HCT116 (cell line): ENCODE measurements at regions not wholly inside any gene's neighbourhood (a gene's known extent, or its start where the extent isn't known, plus 50 kb on each side); places are given as distances from the start of the nearest gene placed in this dataset.

Source experiments
- EZH2 ChIP-seq: fragments of 200-600 bp; sonication (generic); IDR thresholded peaks from 2 replicates; pipeline ENCODE4 v1.6.1; 2017; ENCODE audit warnings: antibody characterized with exemption, mixed run types
- JUND ChIP-seq: IDR thresholded peaks from 2 replicates; pipeline ENCODE4 v1.6.1; 2012
- POLR2A ChIP-seq: IDR thresholded peaks from 2 replicates; pipeline ENCODE4 v1.7.0; 2011; ENCODE audit warnings: borderline replicate concordance; ENCODE audit not compliant: insufficient read depth, insufficient read length; ENCODE audit errors: extremely low read depth
- POLR2AphosphoS5 ChIP-seq: IDR thresholded peaks from 2 replicates; pipeline ENCODE4 v1.6.1; 2011; ENCODE audit warnings: mild to moderate bottlenecking, low read depth, low read length, moderate library complexity
- RAD21 ChIP-seq: IDR thresholded peaks from 2 replicates; pipeline ENCODE4 v1.6.1; 2012; ENCODE audit warnings: low read depth, mild to moderate bottlenecking
- SIN3A ChIP-seq: IDR thresholded peaks from 2 replicates; pipeline ENCODE4 v1.6.1; 2012; ENCODE audit warnings: low read depth
- TF ChIP-seq, protein P1 (sequence below), 3 experiments: fragments of 200-600 bp in 1 of 3; sonication (generic) in 1 of 3; IDR thresholded peaks in 2 of 3; conservative IDR thresholded peaks in 1 of 3; 2 replicates each; pipeline ENCODE4 v1.5.1; 2012 to 2017; ENCODE audit warnings: low read depth in 2 of 3, low read length in 2 of 3, antibody characterized with exemption in 1 of 3, borderline replicate concordance in 1 of 3, control low read depth in 1 of 3, mild to moderate bottlenecking in 1 of 3, mixed read lengths in 1 of 3, mixed run types in 1 of 3, moderate library complexity in 1 of 3; ENCODE audit not compliant: insufficient read depth in 1 of 3
- TF ChIP-seq, protein P2 (sequence below): IDR thresholded peaks from 2 replicates; pipeline ENCODE4 v1.6.1; 2012
- TF ChIP-seq, protein P3 (sequence below): IDR thresholded peaks from 2 replicates; pipeline ENCODE4 v1.6.1; 2012
- TF ChIP-seq, protein P4 (sequence below): IDR thresholded peaks from 2 replicates; pipeline ENCODE4 v1.6.1; 2011; ENCODE audit warnings: mild to moderate bottlenecking, low read length, moderate library complexity; ENCODE audit not compliant: insufficient replicate concordance; ENCODE audit errors: extremely low read depth

DNA sequence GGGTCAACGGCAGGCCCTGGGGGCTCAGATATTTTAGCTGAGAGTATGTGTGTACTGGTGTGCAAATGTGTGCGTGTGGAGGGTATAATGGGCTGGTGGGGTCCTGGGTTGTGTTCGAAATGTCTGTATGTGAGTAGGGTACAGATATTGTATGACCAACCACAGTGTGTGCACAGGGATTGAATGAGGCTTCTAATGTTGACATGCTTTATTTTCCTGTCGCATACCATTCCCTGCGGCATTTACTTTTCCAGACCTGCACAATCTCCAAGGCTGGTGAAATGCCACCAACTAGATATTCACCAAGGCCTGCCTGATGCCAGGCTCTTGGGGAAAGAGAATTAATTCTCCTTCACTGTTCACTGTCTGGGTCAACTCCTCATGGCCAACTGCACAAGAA is 441.4 kb upstream of the SULF2 start:
- TF ChIP-seq, protein P1, sequence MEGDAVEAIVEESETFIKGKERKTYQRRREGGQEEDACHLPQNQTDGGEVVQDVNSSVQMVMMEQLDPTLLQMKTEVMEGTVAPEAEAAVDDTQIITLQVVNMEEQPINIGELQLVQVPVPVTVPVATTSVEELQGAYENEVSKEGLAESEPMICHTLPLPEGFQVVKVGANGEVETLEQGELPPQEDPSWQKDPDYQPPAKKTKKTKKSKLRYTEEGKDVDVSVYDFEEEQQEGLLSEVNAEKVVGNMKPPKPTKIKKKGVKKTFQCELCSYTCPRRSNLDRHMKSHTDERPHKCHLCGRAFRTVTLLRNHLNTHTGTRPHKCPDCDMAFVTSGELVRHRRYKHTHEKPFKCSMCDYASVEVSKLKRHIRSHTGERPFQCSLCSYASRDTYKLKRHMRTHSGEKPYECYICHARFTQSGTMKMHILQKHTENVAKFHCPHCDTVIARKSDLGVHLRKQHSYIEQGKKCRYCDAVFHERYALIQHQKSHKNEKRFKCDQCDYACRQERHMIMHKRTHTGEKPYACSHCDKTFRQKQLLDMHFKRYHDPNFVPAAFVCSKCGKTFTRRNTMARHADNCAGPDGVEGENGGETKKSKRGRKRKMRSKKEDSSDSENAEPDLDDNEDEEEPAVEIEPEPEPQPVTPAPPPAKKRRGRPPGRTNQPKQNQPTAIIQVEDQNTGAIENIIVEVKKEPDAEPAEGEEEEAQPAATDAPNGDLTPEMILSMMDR (IDR thresholded peaks at IDR 0.05 in 2 of 3, conservative IDR thresholded peaks at IDR 0.05 in 1 of 3; ENCODE audit: borderline replicate concordance in 1 of 3, insufficient read depth in 1 of 3, low read depth in 2 of 3, low read length in 2 of 3), result no peak
- TF ChIP-seq POLR2AphosphoS5 (no peak), RAD21 (no peak), POLR2A (no peak), JUND (no peak), SIN3A (no peak), EZH2 (no peak)
- TF ChIP-seq, protein P2, sequence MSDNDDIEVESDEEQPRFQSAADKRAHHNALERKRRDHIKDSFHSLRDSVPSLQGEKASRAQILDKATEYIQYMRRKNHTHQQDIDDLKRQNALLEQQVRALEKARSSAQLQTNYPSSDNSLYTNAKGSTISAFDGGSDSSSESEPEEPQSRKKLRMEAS, result no peak
- TF ChIP-seq, protein P3, sequence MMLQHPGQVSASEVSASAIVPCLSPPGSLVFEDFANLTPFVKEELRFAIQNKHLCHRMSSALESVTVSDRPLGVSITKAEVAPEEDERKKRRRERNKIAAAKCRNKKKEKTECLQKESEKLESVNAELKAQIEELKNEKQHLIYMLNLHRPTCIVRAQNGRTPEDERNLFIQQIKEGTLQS, result no peak
- TF ChIP-seq, protein P4, sequence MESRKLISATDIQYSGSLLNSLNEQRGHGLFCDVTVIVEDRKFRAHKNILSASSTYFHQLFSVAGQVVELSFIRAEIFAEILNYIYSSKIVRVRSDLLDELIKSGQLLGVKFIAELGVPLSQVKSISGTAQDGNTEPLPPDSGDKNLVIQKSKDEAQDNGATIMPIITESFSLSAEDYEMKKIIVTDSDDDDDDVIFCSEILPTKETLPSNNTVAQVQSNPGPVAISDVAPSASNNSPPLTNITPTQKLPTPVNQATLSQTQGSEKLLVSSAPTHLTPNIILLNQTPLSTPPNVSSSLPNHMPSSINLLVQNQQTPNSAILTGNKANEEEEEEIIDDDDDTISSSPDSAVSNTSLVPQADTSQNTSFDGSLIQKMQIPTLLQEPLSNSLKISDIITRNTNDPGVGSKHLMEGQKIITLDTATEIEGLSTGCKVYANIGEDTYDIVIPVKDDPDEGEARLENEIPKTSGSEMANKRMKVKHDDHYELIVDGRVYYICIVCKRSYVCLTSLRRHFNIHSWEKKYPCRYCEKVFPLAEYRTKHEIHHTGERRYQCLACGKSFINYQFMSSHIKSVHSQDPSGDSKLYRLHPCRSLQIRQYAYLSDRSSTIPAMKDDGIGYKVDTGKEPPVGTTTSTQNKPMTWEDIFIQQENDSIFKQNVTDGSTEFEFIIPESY, result no peak
